ENCODE measurements at regions not wholly inside any gene's neighbourhood (a gene's known extent, or its start where the extent isn't known, plus 50 kb on each side); places are given as distances from the start of the nearest gene placed in this dataset.

- no peak overlapping the region for H3K4me3 ChIP-seq (replicated peaks in 1 of 2; ENCODE audit: low read depth in 2 of 2, low read length in 2 of 2)
- TF ChIP-seq CTCF (IDR thresholded peaks at IDR 0.05; ENCODE audit: low read depth, low read length): no peak
- DNase-seq (ENCODE audit: low read depth in 2 of 2): peak in 1 of 2 donors; percentile 34
Measured at GRCh38 chr2:41695198-41696113, 352.4 kb upstream of the PKDCC start.

GRCh38 chr2:41697389-41697788 is 350.4 kb upstream of the PKDCC start:
- no peak for TF ChIP-seq CTCF (IDR thresholded peaks at IDR 0.05; ENCODE audit: low read depth, low read length)
- DNase-seq (ENCODE audit: low read depth in 2 of 2): no peak
- H3K4me3 ChIP-seq (replicated peaks in 1 of 2; ENCODE audit: low read depth in 2 of 2, low read length in 2 of 2): no peak overlapping the region

GRCh38 chr2:41698678-41699422 is 349.0 kb upstream of the PKDCC start:
- DNase-seq (ENCODE audit: low read depth in 2 of 2): peak; percentile 34 to 49
- no peak overlapping the region for H3K4me3 ChIP-seq (replicated peaks in 1 of 2; ENCODE audit: low read depth in 2 of 2, low read length in 2 of 2)
- TF ChIP-seq CTCF (IDR thresholded peaks at IDR 0.05; ENCODE audit: low read depth, low read length): peak; percentile 82

- no peak for TF ChIP-seq CTCF (IDR thresholded peaks at IDR 0.05; ENCODE audit: low read depth, low read length)
- no peak overlapping the region for H3K4me3 ChIP-seq (replicated peaks in 1 of 2; ENCODE audit: low read depth in 2 of 2, low read length in 2 of 2)
- DNase-seq (ENCODE audit: low read depth in 2 of 2): no peak
Measured at GRCh38 chr2:41701231-41701630, 346.6 kb upstream of the PKDCC start.

- DNase-seq (ENCODE audit: low read depth in 2 of 2): no peak
- TF ChIP-seq CTCF (IDR thresholded peaks at IDR 0.05; ENCODE audit: low read depth, low read length): no peak
- H3K4me3 ChIP-seq (replicated peaks in 1 of 2; ENCODE audit: low read depth in 2 of 2, low read length in 2 of 2): no peak overlapping the region
Measured at GRCh38 chr2:41703123-41703522, 344.7 kb upstream of the PKDCC start.

GRCh38 chr2:41705634-41706033 is 342.2 kb upstream of the PKDCC start:
- H3K4me3 ChIP-seq (replicated peaks in 1 of 2; ENCODE audit: low read depth in 2 of 2, low read length in 2 of 2): no peak overlapping the region
- TF ChIP-seq CTCF (IDR thresholded peaks at IDR 0.05; ENCODE audit: low read depth, low read length): no peak
- no peak for DNase-seq (ENCODE audit: low read depth in 2 of 2)

All from cardiac fibroblast (primary cell).